GM23248 (cell line): ENCODE measurements at regions not wholly inside any gene's neighbourhood (a gene's known extent, or its start where the extent isn't known, plus 50 kb on each side); places are given as distances from the start of the nearest gene placed in this dataset.
"Not testable (repeated sequence)": the region's sequence is repeated elsewhere in the genome, so short reads cannot be mapped to it uniquely, and the experiment has no call there.

Experiments
- DNase-seq: peaks from one replicate; pipeline ENCODE4 v3.0.0-alpha.2; 2015
- H2AFZ ChIP-seq: fragments of 200-600 bp; sonication (generic); 2 replicates; pipeline ENCODE4 v1.6.1; 2016; ENCODE audit warnings: antibody characterized with exemption
- H3F3A ChIP-seq: fragments of 200-600 bp; sonication (generic); 2 replicates; pipeline ENCODE4 v1.6.1; 2016; ENCODE audit warnings: mild to moderate bottlenecking, antibody characterized with exemption, mixed run types; ENCODE audit not compliant: insufficient read depth
- H3K27ac ChIP-seq: fragments of 200-600 bp; sonication (generic); 2 replicates; pipeline ENCODE4 v1.5.1; 2016; ENCODE audit warnings: mild to moderate bottlenecking
- H3K27me3 ChIP-seq: fragments of 200-600 bp; sonication (generic); replicated peaks from 2 replicates; pipeline ENCODE4 v1.6.1; 2016; ENCODE audit warnings: mild to moderate bottlenecking; ENCODE audit not compliant: insufficient read depth
- H3K36me3 ChIP-seq: fragments of 200-600 bp; sonication (generic); 2 replicates; pipeline ENCODE4 v1.6.1; 2016; ENCODE audit warnings: low read depth, mild to moderate bottlenecking
- H3K4me1 ChIP-seq: fragments of 200-600 bp; sonication (generic); 2 replicates; pipeline ENCODE4 v1.6.1; 2016; ENCODE audit warnings: mild to moderate bottlenecking; ENCODE audit not compliant: insufficient read depth
- H3K4me2 ChIP-seq: fragments of 200-600 bp; sonication (generic); one replicate; pipeline ENCODE4 v1.6.1; 2016; ENCODE audit warnings: mild to moderate bottlenecking; ENCODE audit not compliant: unreplicated experiment
- H3K4me3 ChIP-seq: fragments of 200-600 bp; sonication (generic); 2 replicates; pipeline ENCODE4 v1.5.1; 2016; ENCODE audit warnings: mild to moderate bottlenecking
- H3K79me2 ChIP-seq: fragments of 200-600 bp; sonication (generic); 2 replicates; pipeline ENCODE4 v1.6.1; 2016; ENCODE audit warnings: mild to moderate bottlenecking; ENCODE audit not compliant: insufficient read depth
- H3K9ac ChIP-seq: fragments of 200-600 bp; sonication (generic); 2 replicates; pipeline ENCODE4 v1.6.1; 2016; ENCODE audit warnings: mild to moderate bottlenecking
- H3K9me2 ChIP-seq: fragments of 200-600 bp; sonication (generic); 2 replicates; pipeline ENCODE4 v1.6.1; 2016; ENCODE audit warnings: mixed run types, mild to moderate bottlenecking, moderate library complexity; ENCODE audit not compliant: insufficient read depth
- H3K9me3 ChIP-seq: fragments of 200-600 bp; sonication (generic); one replicate; pipeline ENCODE4 v1.6.1; 2017; ENCODE audit warnings: low read depth
- H4K20me1 ChIP-seq: fragments of 200-600 bp; sonication (generic); 2 replicates; pipeline ENCODE4 v1.6.0; 2016; ENCODE audit not compliant: insufficient read depth
- EZH2 ChIP-seq: fragments of 200-600 bp; sonication (generic); IDR thresholded peaks from 2 replicates; pipeline ENCODE4 v1.6.1; 2018; ENCODE audit warnings: antibody characterized with exemption, mild to moderate bottlenecking; ENCODE audit not compliant: insufficient read depth, poor library complexity, severe bottlenecking
- EZH2phosphoT487 ChIP-seq: fragments of 200-600 bp; sonication (generic); IDR thresholded peaks from 2 replicates; pipeline ENCODE4 v1.6.1; 2018; ENCODE audit warnings: antibody characterized with exemption, moderate library complexity, mild to moderate bottlenecking, low read depth; ENCODE audit not compliant: insufficient read depth
- WGBS, 2 experiments: methylation state at CpG; one replicate each; pipeline ENCODE4 v1.1.6; 2015 to 2017; ENCODE audit warnings: low lambda C conversion rate in 2 of 2, low coverage in 1 of 2; ENCODE audit errors: missing lambda C conversion rate in 2 of 2; 5-methylcytosine and 5-hydroxymethylcytosine counted together
- in situ Hi-C: fragments of 300-500 bp; cut with MboI; formaldehyde crosslinking; loops from 2 replicates; pipeline ENCODE4 v1.15.0; 2020

DNA sequence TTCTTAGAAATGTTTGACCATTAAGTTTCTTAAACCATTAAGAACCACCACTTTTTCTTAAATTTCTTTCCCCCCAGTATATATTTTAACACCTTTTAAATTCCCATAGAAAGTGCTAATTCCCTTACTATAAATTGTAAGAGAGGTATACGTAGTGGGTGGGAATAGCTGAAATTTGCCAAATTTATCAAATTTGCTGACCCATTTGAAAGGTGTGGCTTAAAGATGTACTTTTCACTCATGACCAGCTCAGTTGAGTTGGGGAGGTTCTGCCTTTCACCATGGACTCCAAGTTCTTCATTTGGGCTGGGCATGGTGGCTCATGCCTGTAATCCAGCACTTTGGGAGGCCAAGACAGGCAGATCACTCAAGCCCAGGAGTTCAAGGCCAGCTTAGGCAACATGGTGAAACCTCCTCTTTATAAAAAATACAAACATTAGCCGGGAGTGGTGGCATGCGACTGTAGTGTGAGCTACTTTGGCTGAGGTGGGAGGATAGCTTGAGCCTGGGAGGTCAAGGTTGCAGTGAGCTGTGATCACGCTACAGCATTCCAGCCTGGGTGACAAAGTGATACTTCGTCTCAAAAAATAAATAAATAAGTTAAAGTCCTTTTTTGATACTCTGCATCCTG is 133.2 kb downstream of the MRPL57 start:
- no peaks in the 10 kb centered on the region for H3K9me3 ChIP-seq
- in situ Hi-C loops = no loop called here
- no peak for DNase-seq

DNA sequence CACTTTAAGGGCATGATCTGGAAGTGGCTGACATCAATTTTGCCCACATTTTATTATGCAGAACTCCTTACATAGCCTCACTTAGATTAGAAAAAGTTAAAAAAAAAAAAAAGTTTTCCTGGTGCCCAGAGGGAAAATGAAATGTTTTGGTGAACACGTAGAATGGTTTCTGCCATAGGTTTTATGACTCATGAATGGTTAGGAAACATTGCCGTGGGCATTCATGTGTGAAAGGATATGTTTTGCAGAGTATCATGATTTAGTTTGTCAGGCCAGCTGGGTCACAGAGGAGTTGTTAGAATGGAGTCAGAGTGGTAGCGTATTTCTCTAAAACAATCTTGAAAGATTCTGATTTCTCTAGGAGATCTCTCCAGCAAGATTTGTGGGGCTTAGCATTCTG is 133.8 kb downstream of the MRPL57 start:
- no peaks in the 10 kb centered on the region for H3K4me1 ChIP-seq

More for the DNA sequence above, 133.2 kb downstream of the MRPL57 start:
- no peak for TF ChIP-seq EZH2
- TF ChIP-seq EZH2phosphoT487 = no peak
- Histone ChIP-seq H3K9me2 (no peaks in the 10 kb centered on the region), H2AFZ (no peak overlapping the region), H3K4me3 (no peak overlapping the region), H3K79me2 (no peaks in the 10 kb centered on the region), H3K27me3 (no peaks in the 10 kb centered on the region), H4K20me1 (no peaks in the 10 kb centered on the region; the same call in 1 of the 2 replicates), H3F3A (no peaks in the 10 kb centered on the region), H3K4me1 (no peaks in the 10 kb centered on the region), H3K36me3 (no peaks in the 10 kb centered on the region; the same call in 1 of the 2 replicates), H3K27ac (no peak overlapping the region), H3K9ac (no peak overlapping the region), H3K4me2 (no peak overlapping the region)
- WGBS, 2 experiments = 97 to 98% methylated on average over 5 of the region's 5 CpGs

DNA sequence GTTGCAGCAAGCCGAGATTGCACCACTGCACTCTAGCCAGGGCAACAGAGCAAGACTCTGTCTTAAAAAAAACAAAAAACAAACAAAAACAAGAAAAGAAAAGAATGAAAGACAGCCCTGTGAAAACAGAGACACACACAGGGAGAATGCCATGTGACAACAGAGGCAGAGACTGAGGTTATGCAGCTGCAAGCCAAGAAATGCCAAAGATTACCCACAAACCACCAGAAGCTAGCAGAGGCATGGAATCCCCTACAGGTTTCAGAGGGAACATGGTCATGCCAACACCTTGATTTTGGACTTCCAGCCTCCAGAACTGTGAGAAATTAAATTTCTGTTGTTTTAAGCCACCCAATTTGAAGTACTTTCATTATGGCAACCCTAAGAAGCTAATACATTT is 138.5 kb downstream of the MRPL57 start:
- H3K27me3 ChIP-seq, H3K4me1 ChIP-seq, H3K36me3 ChIP-seq, in situ Hi-C loops, H3K27ac ChIP-seq, H3K9me3 ChIP-seq, DNase-seq, H3F3A ChIP-seq, H3K9me2 ChIP-seq, H3K4me2 ChIP-seq, H2AFZ ChIP-seq, H3K4me3 ChIP-seq, H3K79me2 ChIP-seq, H4K20me1 ChIP-seq, H3K9ac ChIP-seq: not testable (repeated sequence)
- 92 to 93% methylated on average over 1 of the region's 1 CpG for WGBS, 2 experiments

More for the DNA sequence above, 133.8 kb downstream of the MRPL57 start:
- H3K4me2 ChIP-seq = no peak overlapping the region
- no peaks in the 10 kb centered on the region; the same call in 1 of the 2 replicates for H4K20me1 ChIP-seq
- WGBS, 2 experiments = 81% methylated on average over 3 of the region's 3 CpGs
- H3K36me3 ChIP-seq = no peaks in the 10 kb centered on the region
- no peak overlapping the region for H3K27ac ChIP-seq
- TF ChIP-seq EZH2 (no peak), EZH2phosphoT487 (no peak)
- no peak overlapping the region for H3K9ac ChIP-seq
- H3K9me3 ChIP-seq = no peaks in the 10 kb centered on the region
- H3K79me2 ChIP-seq = no peaks in the 10 kb centered on the region
- H3K4me3 ChIP-seq = no peak overlapping the region
- in situ Hi-C loops = no loop called here
- no peaks in the 10 kb centered on the region for H3K27me3 ChIP-seq
- no peaks in the 10 kb centered on the region for H3F3A ChIP-seq
- no peak for DNase-seq
- no peak overlapping the region for H2AFZ ChIP-seq
- no peaks in the 10 kb centered on the region for H3K9me2 ChIP-seq

DNA sequence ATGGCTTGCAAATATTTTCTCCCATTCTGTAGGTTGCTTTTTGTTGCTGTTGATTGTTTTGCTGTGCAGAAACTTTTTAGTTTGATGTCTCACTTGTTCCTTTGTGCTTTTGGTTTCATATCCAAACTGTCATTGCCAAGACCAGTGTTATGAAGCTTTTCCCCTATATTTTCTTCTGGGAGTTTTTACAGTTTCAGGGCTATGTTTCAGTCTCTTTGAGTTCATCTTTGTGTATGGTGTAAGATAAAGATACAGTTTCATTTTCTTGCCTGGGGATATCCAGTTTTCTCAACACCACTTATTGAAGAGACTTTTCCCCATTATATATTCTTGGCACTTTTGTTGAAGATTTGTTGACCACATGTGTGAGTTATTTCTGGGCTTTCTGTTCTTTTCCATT is 139.9 kb downstream of the MRPL57 start:
- Histone ChIP-seq H4K20me1 (no peaks in the 10 kb centered on the region), H3K4me1 (no peaks in the 10 kb centered on the region), H3K9ac (no peak overlapping the region), H3F3A (no peaks in the 10 kb centered on the region), H3K27ac (no peak overlapping the region), H2AFZ (no peak overlapping the region), H3K36me3 (no peaks in the 10 kb centered on the region), H3K27me3 (no peaks in the 10 kb centered on the region), H3K4me2 (no peak overlapping the region), H3K9me2 (no peaks in the 10 kb centered on the region), H3K79me2 (no peaks in the 10 kb centered on the region), H3K4me3 (no peak overlapping the region), H3K9me3 (no peaks in the 10 kb centered on the region)
- in situ Hi-C loops = no loop called here
- TF ChIP-seq EZH2 (no peak), EZH2phosphoT487 (no peak)
- no peak for DNase-seq

DNA sequence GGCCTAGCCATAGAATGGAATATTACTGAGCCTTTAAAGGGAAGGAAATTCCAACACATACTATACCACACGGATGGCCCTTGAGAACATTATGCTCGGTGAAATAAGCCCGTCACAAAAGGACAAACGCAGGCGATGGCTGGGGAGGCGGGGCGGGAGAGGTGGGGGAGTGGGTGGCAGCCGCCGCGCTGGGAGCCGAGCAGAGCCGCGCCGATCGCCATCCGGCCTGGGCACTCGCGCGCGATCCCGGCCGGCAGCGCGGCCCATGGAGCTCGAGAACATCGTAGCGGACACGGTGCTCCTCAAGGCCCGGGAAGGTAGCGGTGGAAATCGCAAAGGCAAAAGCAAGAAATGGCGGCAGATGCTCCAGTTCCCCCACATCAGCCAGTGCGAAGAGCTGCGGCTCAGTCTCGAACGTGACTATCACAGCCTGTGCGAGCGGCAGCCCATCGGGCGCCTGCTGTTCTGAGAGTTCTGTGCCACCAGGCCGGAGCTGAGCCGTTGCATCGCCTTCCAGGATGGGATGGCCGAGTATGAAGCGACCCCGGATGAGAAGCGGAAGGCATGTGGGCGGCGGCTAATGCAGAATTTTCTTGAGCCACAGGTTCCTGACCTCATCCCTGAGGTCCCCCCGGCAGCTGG is 140.1 kb downstream of the ZDHHC20 start:
- no peaks in the 10 kb centered on the region for H3K79me2 ChIP-seq
- H4K20me1 ChIP-seq = no peaks in the 10 kb centered on the region
- H3K9me3 ChIP-seq = no peaks in the 10 kb centered on the region
- peak; percentile 33 for DNase-seq
- H3K9ac ChIP-seq = peak overlapping the region; percentile 56
- no peak overlapping the region for H3K27ac ChIP-seq
- no peaks in the 10 kb centered on the region for H3K36me3 ChIP-seq
- no peaks in the 10 kb centered on the region for H3K9me2 ChIP-seq
- peak overlapping the region; percentile 23 for H3K4me2 ChIP-seq
- H3K4me3 ChIP-seq = peak overlapping the region; percentile 41
- H3F3A ChIP-seq = no peaks in the 10 kb centered on the region
- TF ChIP-seq EZH2phosphoT487 (no peak), EZH2 (no peak)
- in situ Hi-C loops = no loop called here
- WGBS, 2 experiments = 56 to 61% methylated on average over 29 to 50 of the region's 50 CpGs
- peak overlapping the region; percentile 73 for H2AFZ ChIP-seq
- no peaks in the 10 kb centered on the region for H3K27me3 ChIP-seq
- H3K4me1 ChIP-seq = no peaks in the 10 kb centered on the region
